HL-60 (cell line): ENCODE measurements at regions not wholly inside any gene's neighbourhood (a gene's known extent, or its start where the extent isn't known, plus 50 kb on each side); places are given as distances from the start of the nearest gene placed in this dataset.

Experiments
- DNase-seq, 2 experiments: peaks; one replicate each; pipeline ENCODE4 v3.0.0-alpha.2; 2010 to 2020; ENCODE audit warnings: low read depth in 1 of 2, low spot score in 1 of 2
- H3K27ac ChIP-seq: fragments of 250-450 bp; sonication (Bioruptor Pico); replicated peaks from 2 replicates; pipeline ENCODE4 v1.5.1; 2020; ENCODE audit warnings: mild to moderate bottlenecking, moderate library complexity
- H3K27me3 ChIP-seq: fragments of 250-450 bp; sonication (Bioruptor Pico); 2 replicates; pipeline ENCODE4 v1.5.1; 2021; ENCODE audit warnings: mild to moderate bottlenecking, moderate library complexity; ENCODE audit not compliant: insufficient read depth, poor library complexity, severe bottlenecking
- H3K4me3 ChIP-seq: replicated peaks from 2 replicates; pipeline ENCODE4 v1.5.1; 2011; ENCODE audit warnings: mild to moderate bottlenecking, control low read depth, low read length; ENCODE audit not compliant: insufficient read depth
- CTCF ChIP-seq: IDR thresholded peaks from one replicate; pipeline ENCODE4 v1.5.1; 2011; ENCODE audit warnings: low read length, control low read depth, inconsistent platforms; ENCODE audit not compliant: insufficient read depth
- GABPA ChIP-seq: IDR thresholded peaks from 2 replicates; pipeline ENCODE4 v1.6.1; 2012; ENCODE audit warnings: low read depth
- POLR2AphosphoS5 ChIP-seq: IDR thresholded peaks from 2 replicates; pipeline ENCODE4 v1.6.1; 2012; ENCODE audit warnings: low read depth
- REST ChIP-seq: IDR thresholded peaks from 2 replicates; pipeline ENCODE4 v1.6.1; 2012; ENCODE audit warnings: low read depth; ENCODE audit not compliant: insufficient replicate concordance
- SPI1 ChIP-seq: IDR thresholded peaks from 2 replicates; pipeline ENCODE4 v1.6.1; 2012; ENCODE audit warnings: low read depth, mild to moderate bottlenecking, borderline replicate concordance

GRCh38 chr3:66797889-66798560 lies 200.1 kb upstream of the KBTBD8 start:
- TF ChIP-seq POLR2AphosphoS5 (no peak), SPI1 (no peak), GABPA (no peak), CTCF (no peak), REST (no peak)
- Histone ChIP-seq H3K27ac (no peak overlapping the region), H3K27me3 (peaks cover 4% of the 10 kb centered on the region), H3K4me3 (no peak overlapping the region)
- no peak for DNase-seq

- no peak overlapping the region for H3K27ac ChIP-seq
- no peak for DNase-seq
- TF ChIP-seq POLR2AphosphoS5 (no peak), REST (no peak), CTCF (no peak), SPI1 (no peak), GABPA (no peak)
- no peak overlapping the region for H3K4me3 ChIP-seq
- H3K27me3 ChIP-seq, result peaks cover 4% of the 10 kb centered on the region
Observed at GRCh38 chr3:66800941-66801545, 197.1 kb upstream of the KBTBD8 start.

GRCh38 chr3:66803206-66803605 lies 194.9 kb upstream of the KBTBD8 start:
- no peak overlapping the region for H3K4me3 ChIP-seq
- no peak for TF ChIP-seq CTCF
- TF ChIP-seq REST, result no peak
- TF ChIP-seq GABPA, result no peak
- TF ChIP-seq POLR2AphosphoS5, result no peak
- TF ChIP-seq SPI1, result no peak
- DNase-seq, result no peak
- no peak overlapping the region for H3K27ac ChIP-seq
- H3K27me3 ChIP-seq, result no peaks in the 10 kb centered on the region
